ENCODE measurements at regions not wholly inside any gene's neighbourhood (a gene's known extent, or its start where the extent isn't known, plus 50 kb on each side); places are given as distances from the start of the nearest gene placed in this dataset.
"Not testable (repeated sequence)": the region's sequence is repeated elsewhere in the genome, so short reads cannot be mapped to it uniquely, and the experiment has no call there.

- Histone ChIP-seq H3K27ac (no peak overlapping the region), H3K27me3 (ENCODE audit: insufficient read depth, low read depth, severe bottlenecking) (peaks cover 29% of the 10 kb centered on the region), H3K9me3 (ENCODE audit: severe bottlenecking) (peaks cover 5% of the 10 kb centered on the region), H3K4me3 (ENCODE audit: low read depth, low read length) (no peak overlapping the region), H3K36me3 (no peaks in the 10 kb centered on the region)
- no peak for TF ChIP-seq CTCF (IDR thresholded peaks at IDR 0.05; ENCODE audit: low read depth, low read length)
- DNase-seq: no peak
These were observed 65.1 kb upstream of the ALOX12 start for GRCh38 chr17:6930749-6931148.

DNA sequence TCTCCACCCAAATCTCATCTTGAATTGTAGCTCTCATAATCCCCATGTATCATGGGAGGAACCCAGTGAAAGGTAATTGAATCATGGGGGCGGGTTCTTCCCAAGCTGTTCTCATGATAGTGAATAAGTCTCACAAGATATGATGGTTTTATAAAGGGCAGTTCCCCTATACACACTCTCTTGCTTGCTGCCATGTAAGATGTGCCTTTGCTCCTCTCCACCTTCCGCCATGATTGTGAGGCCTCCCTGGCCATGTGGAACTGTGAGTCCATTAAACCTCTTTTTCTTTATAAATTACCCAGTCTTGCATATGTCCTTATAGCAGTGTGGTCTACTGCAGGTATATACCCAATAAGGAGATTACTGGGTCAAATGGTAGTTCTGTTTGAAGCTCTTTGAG is 61.3 kb upstream of the ALOX12 start:
- not testable (repeated sequence) for H3K27ac ChIP-seq; H3K9me3 ChIP-seq (ENCODE audit: severe bottlenecking); H3K36me3 ChIP-seq; H3K4me3 ChIP-seq (ENCODE audit: low read depth, low read length); DNase-seq
- H3K27me3 ChIP-seq (ENCODE audit: insufficient read depth, low read depth, severe bottlenecking): peaks cover 19% of the 10 kb centered on the region

DNA sequence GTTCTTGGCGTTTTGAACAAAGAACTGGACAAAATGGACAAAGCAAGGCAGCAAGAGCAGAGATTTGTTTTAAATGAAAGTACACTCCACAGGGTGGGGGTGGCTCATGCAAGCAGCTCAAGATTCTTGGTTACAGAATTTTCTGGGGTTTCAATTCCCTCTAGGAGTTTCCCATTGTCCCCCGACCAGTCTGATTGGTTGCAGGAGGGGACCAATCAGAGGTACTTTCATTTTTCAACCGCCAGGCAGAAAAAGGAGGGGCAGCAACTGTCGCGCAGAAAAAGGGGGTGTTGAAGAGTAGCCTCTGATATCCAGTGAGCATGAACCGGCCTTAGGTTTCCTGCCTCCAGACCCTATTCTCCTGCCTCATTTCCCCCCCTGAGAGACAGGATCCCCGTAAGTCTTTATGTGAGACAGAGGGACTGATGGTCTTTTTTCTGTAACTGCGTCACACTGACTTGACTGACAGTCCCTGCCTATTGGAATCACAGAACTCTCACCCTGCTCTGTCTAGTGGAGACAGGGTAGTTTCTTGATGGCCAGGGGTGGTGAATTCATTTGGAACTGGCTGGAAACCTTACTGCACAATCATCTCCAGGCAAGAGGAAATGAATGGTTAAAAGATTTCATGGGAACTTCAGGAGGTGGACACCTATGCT is 59.4 kb upstream of the ALOX12 start:
- Histone ChIP-seq H3K4me3 (ENCODE audit: low read depth, low read length) (no peak overlapping the region), H3K36me3 (no peaks in the 10 kb centered on the region), H3K9me3 (ENCODE audit: severe bottlenecking) (peaks cover 5% of the 10 kb centered on the region), H3K27me3 (ENCODE audit: insufficient read depth, low read depth, severe bottlenecking) (peaks cover 14% of the 10 kb centered on the region), H3K27ac (no peak overlapping the region)
- no peak for DNase-seq
- TF ChIP-seq CTCF (IDR thresholded peaks at IDR 0.05; ENCODE audit: low read depth, low read length): no peak

DNA sequence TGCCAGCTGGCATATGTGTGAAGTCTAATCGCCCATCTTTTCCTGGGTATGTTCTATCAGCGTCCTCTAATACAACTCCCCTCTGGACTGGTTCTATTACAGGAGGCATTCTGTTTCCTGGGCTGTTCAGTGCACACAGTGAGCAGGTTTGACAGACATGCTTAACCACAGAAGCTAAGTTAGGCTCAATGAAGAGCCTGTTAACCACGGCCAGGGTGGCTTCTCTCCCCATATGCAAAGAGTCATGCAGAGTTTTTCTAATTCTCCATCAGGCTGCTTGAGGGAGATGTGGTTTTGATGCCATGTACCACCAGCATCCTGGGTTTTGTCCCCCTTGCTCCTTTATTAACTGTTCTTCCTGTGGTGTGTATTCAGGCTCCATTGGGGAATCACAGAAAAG is 57.2 kb upstream of the ALOX12 start:
- no peaks in the 10 kb centered on the region for H3K36me3 ChIP-seq
- no peak for DNase-seq
- H3K27ac ChIP-seq: no peak overlapping the region
- TF ChIP-seq CTCF (IDR thresholded peaks at IDR 0.05; ENCODE audit: low read depth, low read length): no peak
- no peaks in the 10 kb centered on the region for H3K9me3 ChIP-seq (ENCODE audit: severe bottlenecking)
- no peak overlapping the region for H3K4me3 ChIP-seq (ENCODE audit: low read depth, low read length)
- peaks cover 4% of the 10 kb centered on the region for H3K27me3 ChIP-seq (ENCODE audit: insufficient read depth, low read depth, severe bottlenecking)

- H3K9me3 ChIP-seq (ENCODE audit: severe bottlenecking): no peaks in the 10 kb centered on the region
- peaks cover 4% of the 10 kb centered on the region for H3K27me3 ChIP-seq (ENCODE audit: insufficient read depth, low read depth, severe bottlenecking)
- no peak overlapping the region for H3K27ac ChIP-seq
- no peak overlapping the region for H3K4me3 ChIP-seq (ENCODE audit: low read depth, low read length)
- no peaks in the 10 kb centered on the region for H3K36me3 ChIP-seq
- TF ChIP-seq CTCF (IDR thresholded peaks at IDR 0.05; ENCODE audit: low read depth, low read length): no peak
- no peak for DNase-seq
These were observed 55.6 kb upstream of the ALOX12 start for GRCh38 chr17:6940186-6940649.

DNA sequence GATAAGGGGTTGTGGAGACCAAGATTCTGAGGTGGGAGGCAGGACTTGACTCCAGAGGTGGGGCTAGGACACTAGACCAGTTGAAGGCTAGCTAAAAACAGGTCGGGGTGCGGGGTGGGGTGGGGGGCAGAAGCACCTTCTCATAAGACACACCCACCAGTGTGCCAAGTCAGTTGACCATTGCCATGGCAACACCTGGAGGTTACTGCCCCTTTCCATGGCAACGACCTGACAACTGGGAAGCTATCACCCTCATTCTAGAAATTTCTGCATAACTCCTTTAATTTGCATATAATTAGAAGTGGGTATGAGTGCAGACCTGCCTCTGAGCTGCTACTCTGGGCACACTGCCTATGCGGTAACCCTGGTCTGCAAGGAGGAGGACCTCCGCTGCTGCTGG is 53.9 kb upstream of the ALOX12 start:
- no peak for DNase-seq
- Histone ChIP-seq H3K36me3 (no peaks in the 10 kb centered on the region), H3K4me3 (ENCODE audit: low read depth, low read length) (no peak overlapping the region), H3K9me3 (ENCODE audit: severe bottlenecking) (no peaks in the 10 kb centered on the region), H3K27ac (no peak overlapping the region), H3K27me3 (ENCODE audit: insufficient read depth, low read depth, severe bottlenecking) (peaks cover 4% of the 10 kb centered on the region)
- no peak for TF ChIP-seq CTCF (IDR thresholded peaks at IDR 0.05; ENCODE audit: low read depth, low read length)

All from WERI-Rb-1 (cell line).